SH-SY5Y (cell line): ENCODE measurements at regions not wholly inside any gene's neighbourhood (a gene's known extent, or its start where the extent isn't known, plus 50 kb on each side); places are given as distances from the start of the nearest gene placed in this dataset.

ENCODE experiments used
- GATA2 ChIP-seq: IDR thresholded peaks from 2 replicates; pipeline ENCODE4 v1.6.1; 2011; ENCODE audit warnings: mild to moderate bottlenecking, low read depth, low read length
- GATA3 ChIP-seq: IDR thresholded peaks from 2 replicates; pipeline ENCODE4 v1.6.1; 2011; ENCODE audit warnings: low read depth, mild to moderate bottlenecking, low read length, moderate library complexity

- TF ChIP-seq GATA2 (no peak), GATA3 (no peak)
These were observed 211.9 kb upstream of the FAR2 start for GRCh38 chr12:28937196-28937595.

- TF ChIP-seq GATA2 = no peak
- TF ChIP-seq GATA3 = no peak
These were observed 211.0 kb upstream of the FAR2 start for GRCh38 chr12:28938056-28938455.

GRCh38 chr12:28938581-28939235 is 210.4 kb upstream of the FAR2 start:
- TF ChIP-seq GATA3 (no peak), GATA2 (no peak)

- TF ChIP-seq GATA2 = no peak
- no peak for TF ChIP-seq GATA3
These were observed 209.7 kb upstream of the FAR2 start for GRCh38 chr12:28939427-28939826.

GRCh38 chr12:28941248-28941647 is 207.8 kb upstream of the FAR2 start:
- no peak for TF ChIP-seq GATA2
- TF ChIP-seq GATA3 = no peak

- TF ChIP-seq GATA2 = no peak
- no peak for TF ChIP-seq GATA3
These were observed 202.7 kb upstream of the FAR2 start for GRCh38 chr12:28946361-28946760.

GRCh38 chr12:28948685-28949084 is 200.4 kb upstream of the FAR2 start:
- no peak for TF ChIP-seq GATA2
- TF ChIP-seq GATA3 = no peak

- no peak for TF ChIP-seq GATA3
- no peak for TF ChIP-seq GATA2
These were observed 199.9 kb upstream of the FAR2 start for GRCh38 chr12:28949184-28949583.

GRCh38 chr12:28950049-28950448 is 199.0 kb upstream of the FAR2 start:
- TF ChIP-seq GATA3 (no peak), GATA2 (no peak)

GRCh38 chr12:28951935-28952334 is 197.1 kb upstream of the FAR2 start:
- TF ChIP-seq GATA2 (no peak), GATA3 (no peak)

- TF ChIP-seq GATA3 (no peak), GATA2 (no peak)
These were observed 194.7 kb upstream of the FAR2 start for GRCh38 chr12:28954333-28954732.

- TF ChIP-seq GATA2 (no peak), GATA3 (no peak)
These were observed 193.6 kb upstream of the FAR2 start for GRCh38 chr12:28955491-28955890.

GRCh38 chr12:28955931-28956330 is 193.1 kb upstream of the FAR2 start:
- TF ChIP-seq GATA3 (no peak), GATA2 (no peak)

GRCh38 chr12:28958553-28959195 is 190.4 kb upstream of the FAR2 start:
- TF ChIP-seq GATA2 (no peak), GATA3 (no peak)

- TF ChIP-seq GATA2 = no peak
- no peak for TF ChIP-seq GATA3
These were observed 187.1 kb upstream of the FAR2 start for GRCh38 chr12:28961948-28962384.

GRCh38 chr12:28963554-28963953 is 185.5 kb upstream of the FAR2 start:
- no peak for TF ChIP-seq GATA3
